HG03280 (cell line): ENCODE measurements at regions not wholly inside any gene's neighbourhood (a gene's known extent, or its start where the extent isn't known, plus 50 kb on each side); places are given as distances from the start of the nearest gene placed in this dataset.

ENCODE experiments used
- ATAC-seq: cut with Tn5 transposase; IDR thresholded peaks from one replicate; pipeline ENCODE4 v1.9.1; 2021; ENCODE audit warnings: mild to moderate bottlenecking, moderate library complexity; ENCODE audit not compliant: unreplicated experiment

GRCh38 chr4:147347217-147347616 is 133.7 kb upstream of the EDNRA start:
- no peak for ATAC-seq

GRCh38 chr4:147349193-147349592 is 131.7 kb upstream of the EDNRA start:
- ATAC-seq = no peak

GRCh38 chr4:147351083-147351787 is 129.7 kb upstream of the EDNRA start:
- ATAC-seq = no peak

- ATAC-seq = no peak
Observed at GRCh38 chr4:147354237-147354636, 126.7 kb upstream of the EDNRA start.

- ATAC-seq = no peak
Observed at GRCh38 chr4:147355032-147355656, 125.8 kb upstream of the EDNRA start.

GRCh38 chr4:147355847-147356246 is 125.0 kb upstream of the EDNRA start:
- ATAC-seq = no peak

GRCh38 chr4:147360301-147360700 is 120.6 kb upstream of the EDNRA start:
- no peak for ATAC-seq

GRCh38 chr4:147361726-147362125 is 119.2 kb upstream of the EDNRA start:
- ATAC-seq = no peak

GRCh38 chr4:147362938-147363337 is 118.0 kb upstream of the EDNRA start:
- no peak for ATAC-seq

GRCh38 chr4:147363514-147363913 is 117.4 kb upstream of the EDNRA start:
- no peak for ATAC-seq

- ATAC-seq = no peak
Observed at GRCh38 chr4:147365396-147365795, 115.5 kb upstream of the EDNRA start.

- ATAC-seq = no peak
Observed at GRCh38 chr4:147366164-147366563, 114.7 kb upstream of the EDNRA start.

- ATAC-seq = no peak
Observed at GRCh38 chr4:147367891-147368290, 113.0 kb upstream of the EDNRA start.

- no peak for ATAC-seq
Observed at GRCh38 chr4:147368948-147369347, 111.9 kb upstream of the EDNRA start.

- ATAC-seq = no peak
Observed at GRCh38 chr4:147370473-147370872, 110.4 kb upstream of the EDNRA start.

- no peak for ATAC-seq
Observed at GRCh38 chr4:147370881-147371280, 110.0 kb upstream of the EDNRA start.

GRCh38 chr4:147371661-147372060 is 109.2 kb upstream of the EDNRA start:
- ATAC-seq = no peak

GRCh38 chr4:147378780-147379179 is 102.1 kb upstream of the EDNRA start:
- ATAC-seq = no peak

GRCh38 chr4:147381749-147382148 is 99.1 kb upstream of the EDNRA start:
- no peak for ATAC-seq

- no peak for ATAC-seq
Observed at GRCh38 chr4:147388018-147388417, 92.9 kb upstream of the EDNRA start.

- no peak for ATAC-seq
Observed at GRCh38 chr4:147396105-147396504, 84.8 kb upstream of the EDNRA start.

- ATAC-seq = no peak
Observed at GRCh38 chr4:147398556-147398955, 82.3 kb upstream of the EDNRA start.

- ATAC-seq = no peak
Observed at GRCh38 chr4:147400721-147401120, 80.2 kb upstream of the EDNRA start.
